ENCODE measurements at regions not wholly inside any gene's neighbourhood (a gene's known extent, or its start where the extent isn't known, plus 50 kb on each side); places are given as distances from the start of the nearest gene placed in this dataset.
"Not testable (repeated sequence)": the region's sequence is repeated elsewhere in the genome, so short reads cannot be mapped to it uniquely, and the experiment has no call there.

DNA sequence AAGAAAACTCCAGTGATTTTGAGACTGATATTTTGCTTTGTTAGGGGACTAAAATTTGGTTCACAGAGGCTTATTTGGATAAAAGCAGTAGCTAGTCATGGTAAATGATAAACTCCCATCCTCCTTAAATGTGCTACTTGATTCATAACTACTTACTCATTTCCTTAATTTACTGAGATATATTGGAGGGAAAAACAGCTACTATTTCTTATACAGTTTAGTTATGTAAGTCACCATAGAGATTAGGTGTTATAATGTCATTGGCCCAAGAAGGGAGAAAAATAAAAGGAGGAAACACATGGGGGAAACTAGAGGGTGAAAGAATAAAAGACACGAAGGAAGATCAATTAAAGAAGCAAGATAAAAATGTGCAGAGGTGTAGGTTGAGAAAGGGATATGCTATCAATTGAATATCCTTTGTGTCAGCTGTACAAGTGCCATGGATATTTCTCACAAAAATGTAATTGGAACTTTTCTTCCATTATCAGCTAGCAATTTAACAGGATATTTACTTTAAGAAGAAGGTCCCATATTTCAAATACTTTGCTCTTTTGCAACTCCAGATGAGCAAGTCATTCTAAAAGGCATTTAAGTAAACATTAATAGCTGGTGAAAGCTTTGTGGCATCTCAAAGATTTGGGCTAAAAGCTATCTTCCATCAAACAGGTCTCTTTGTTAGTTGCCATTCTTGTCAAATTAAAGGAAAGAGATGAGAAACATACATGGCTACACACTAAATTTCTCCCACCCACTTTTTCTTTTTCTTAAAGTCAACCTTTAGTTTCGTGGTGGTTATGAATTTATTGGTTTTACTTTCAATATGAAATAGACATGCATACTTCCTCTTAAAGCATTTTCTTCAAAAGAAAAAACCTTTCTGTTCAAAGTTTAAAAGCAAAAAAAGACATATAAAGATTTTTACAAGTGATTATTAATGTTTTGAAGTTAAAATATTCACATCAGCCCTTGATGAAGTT, 439.5 kb downstream of the CCER1 start:
- CTCF ChIA-PET, result interaction anchor here (0.7 kb wide), 1 partner anchor 17 kb away, joined by 5 read pairs; no protein-coding TSS in a partner anchor
- POLR2A ChIA-PET, result no interaction called here

DNA sequence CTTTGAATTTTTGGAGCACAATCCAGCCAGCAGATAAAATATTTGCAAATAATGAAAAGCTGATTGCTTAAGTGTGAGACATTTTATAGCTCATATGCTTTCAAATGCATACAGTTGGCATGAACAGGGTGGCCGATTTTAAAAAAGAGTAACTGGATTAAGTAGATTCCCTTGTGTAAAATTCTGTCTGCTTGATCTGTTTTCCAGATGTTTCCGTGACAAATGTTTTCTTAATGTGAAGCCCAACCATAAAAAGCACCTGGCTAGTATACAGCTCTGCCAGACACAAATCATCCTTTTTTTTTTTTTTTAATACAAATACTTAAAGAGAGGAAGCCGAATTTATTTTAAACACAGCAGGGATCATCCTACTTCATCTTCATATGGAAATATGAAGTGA, 440.7 kb downstream of the CCER1 start:
- CTCF ChIA-PET, result interaction anchor here (0.7 kb wide), 2 partner anchors 18 to 445 kb away, joined by 3 to 5 read pairs; no protein-coding TSS in a partner anchor

DNA sequence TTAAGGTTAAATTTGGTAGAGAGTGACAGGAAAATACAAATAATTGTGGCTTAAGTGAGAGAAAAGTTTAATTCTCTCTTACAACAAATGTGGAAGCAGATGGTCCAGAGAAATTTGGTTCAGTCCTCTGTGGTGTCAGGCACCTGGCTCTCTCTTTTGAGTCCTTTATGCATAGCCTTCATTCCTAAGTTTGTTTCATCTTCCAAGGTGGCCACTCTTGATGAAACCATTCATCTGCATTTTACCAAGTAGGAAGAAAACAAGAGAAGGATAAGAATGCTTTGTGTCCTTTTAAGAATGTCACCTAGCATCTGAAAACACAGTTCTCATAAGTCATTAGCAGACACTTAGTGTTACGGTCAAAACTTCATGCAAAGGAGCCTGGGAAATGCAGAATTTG, 442.5 kb downstream of the CCER1 start:
- ChIA-PET CTCF (no interaction called here), POLR2A (no interaction called here)

More for the DNA sequence above, 440.7 kb downstream of the CCER1 start:
- POLR2A ChIA-PET, result no interaction called here

DNA sequence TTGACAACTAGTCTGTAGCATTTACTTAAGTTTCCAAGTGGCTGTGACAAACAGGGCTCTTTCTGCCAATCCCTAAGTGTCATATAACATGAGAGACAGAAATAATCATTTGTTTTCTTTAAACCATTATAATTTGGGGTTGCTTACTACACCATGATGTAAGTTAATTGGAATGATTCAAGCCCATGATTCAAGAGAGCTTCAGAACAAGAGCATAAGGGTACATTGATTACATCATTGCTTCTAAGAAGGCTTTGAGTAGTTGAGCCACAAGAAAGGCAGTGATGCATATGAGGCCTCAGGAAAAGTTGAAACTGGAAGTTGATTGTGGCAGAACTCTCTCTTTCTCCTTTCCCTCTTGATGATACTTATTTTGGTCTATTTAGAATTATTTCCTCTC, 444.0 kb downstream of the CCER1 start:
- ChIA-PET POLR2A (no interaction called here), CTCF (no interaction called here)

DNA sequence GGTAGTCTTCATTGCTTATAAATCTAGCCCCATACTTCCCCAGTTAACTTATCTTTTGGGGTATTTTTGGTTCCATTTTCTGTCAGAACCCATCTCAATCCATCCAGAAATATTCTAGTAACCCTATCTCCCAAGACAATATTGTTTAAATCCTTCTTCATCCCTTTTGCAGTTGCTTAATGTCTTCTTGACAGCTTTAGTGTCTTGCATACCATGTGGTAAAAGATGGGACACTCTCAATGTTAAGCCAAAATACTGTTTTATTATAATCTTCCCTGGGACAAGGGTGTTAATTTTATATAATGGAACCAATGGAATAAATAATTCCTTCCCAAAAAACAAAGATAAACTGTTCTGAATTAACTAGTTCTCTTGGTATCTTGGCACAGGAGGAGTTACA, 450.2 kb downstream of the CCER1 start:
- CTCF ChIA-PET, result no interaction called here
- POLR2A ChIA-PET, result no interaction called here

DNA sequence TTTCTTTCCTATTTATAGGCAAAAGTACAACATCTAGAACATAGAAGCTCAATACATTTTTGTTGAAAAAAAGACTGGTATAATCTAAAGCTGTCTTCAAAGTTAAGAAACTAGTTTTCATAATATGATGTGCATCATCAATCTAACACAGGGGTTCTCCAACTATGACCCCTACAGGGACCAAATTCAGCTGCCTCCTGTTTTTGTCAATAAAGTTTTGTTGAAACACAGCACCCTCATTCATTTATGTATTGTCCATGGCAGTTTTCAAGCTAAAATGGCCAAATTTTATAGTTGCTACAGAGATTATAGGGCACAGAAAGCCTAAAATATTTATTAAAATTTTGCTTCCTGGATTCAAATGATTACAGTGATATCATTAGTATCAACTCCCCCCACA, 452.9 kb downstream of the CCER1 start:
- ChIA-PET POLR2A (no interaction called here), CTCF (no interaction called here)

DNA sequence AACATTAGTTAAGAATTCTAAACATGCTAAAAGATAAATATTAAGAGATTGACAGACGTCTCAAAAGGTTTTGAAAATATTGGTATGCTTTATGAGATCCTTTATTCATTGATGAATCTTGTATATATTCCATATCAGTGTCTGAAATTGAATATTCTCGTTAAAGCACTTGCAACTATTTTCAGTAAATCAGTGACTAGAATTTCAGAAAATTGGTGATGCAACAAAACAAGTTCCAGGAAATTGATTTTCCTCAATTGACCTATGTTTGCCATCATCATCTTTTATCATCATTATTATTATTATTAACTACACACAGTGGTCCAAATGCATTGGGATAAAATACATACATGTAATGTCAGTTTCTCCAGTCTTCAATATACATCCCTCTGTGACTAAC, 453.6 kb downstream of the CCER1 start:
- ChIA-PET CTCF (no interaction called here), POLR2A (no interaction called here)

DNA sequence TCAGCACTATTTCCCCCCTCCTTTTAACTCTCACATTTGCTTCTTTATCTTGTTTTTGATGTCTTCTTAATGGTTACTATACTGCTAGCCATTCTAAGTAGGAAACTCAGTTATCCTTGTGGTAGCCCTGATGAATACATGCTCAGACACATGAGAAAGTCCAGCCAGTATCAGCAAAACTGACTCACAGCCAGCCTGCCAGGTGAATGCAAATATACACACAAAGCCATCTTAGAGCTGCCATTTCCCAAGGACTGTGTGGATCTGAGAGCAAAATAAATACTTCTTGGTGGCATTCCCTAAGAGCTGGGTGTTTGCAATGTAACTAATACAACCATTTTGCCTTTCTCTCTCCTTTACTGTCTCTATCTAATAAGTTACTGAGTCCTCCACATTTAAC, 455.2 kb downstream of the CCER1 start:
- CTCF ChIA-PET, result no interaction called here
- POLR2A ChIA-PET, result no interaction called here

DNA sequence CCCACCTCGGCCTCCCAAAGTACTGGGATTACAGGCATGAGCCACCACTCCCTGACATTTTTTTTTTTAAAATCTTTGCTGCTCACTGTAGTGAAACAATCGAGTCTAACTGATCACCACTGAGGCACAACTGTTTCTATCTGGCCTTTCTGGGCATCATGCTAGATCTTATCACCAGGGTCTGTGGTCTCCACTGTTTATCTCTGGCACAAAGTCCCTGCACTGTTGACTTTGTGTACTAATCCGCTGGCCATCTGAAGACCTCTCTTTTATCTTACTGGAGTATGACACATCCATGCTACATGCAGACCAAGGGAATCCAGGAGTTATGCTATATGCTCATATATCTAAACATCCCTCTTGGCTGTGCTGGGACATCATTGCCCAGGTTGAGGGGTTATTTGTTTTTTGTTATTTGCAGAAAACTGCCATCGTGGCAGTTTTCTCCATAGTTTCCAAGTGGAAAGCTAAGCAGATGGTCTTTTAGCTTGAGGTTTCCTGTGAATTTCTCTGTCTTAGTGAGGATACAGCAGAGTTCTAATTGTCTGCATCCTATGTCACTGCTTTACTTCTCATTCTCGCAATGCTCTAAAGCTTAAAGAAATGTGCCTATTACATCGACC, 456.9 kb downstream of the CCER1 start:
- CTCF ChIA-PET, result no interaction called here

DNA sequence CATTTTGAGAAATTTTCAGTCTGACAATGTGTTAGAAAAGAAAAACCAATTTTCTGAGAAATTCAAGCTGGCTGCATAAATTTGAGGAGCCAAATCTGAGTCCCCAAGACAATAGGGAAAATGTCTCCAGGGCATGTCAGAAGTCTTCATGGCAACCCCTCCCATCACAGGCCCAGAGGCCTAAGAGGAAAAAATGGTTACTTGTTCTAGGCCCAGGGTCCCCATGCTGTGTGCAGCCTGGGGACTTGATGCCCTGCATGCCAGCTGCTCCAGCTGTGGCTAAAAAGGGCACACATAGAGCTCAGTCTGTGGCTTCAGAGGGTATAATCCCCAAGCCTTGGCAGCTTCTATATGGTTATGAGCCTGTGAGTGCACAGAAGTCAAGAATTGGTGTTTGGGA, 464.6 kb downstream of the CCER1 start:
- ChIA-PET CTCF (no interaction called here), POLR2A (no interaction called here)

More for the DNA sequence above, 456.9 kb downstream of the CCER1 start:
- POLR2A ChIA-PET, result no interaction called here

DNA sequence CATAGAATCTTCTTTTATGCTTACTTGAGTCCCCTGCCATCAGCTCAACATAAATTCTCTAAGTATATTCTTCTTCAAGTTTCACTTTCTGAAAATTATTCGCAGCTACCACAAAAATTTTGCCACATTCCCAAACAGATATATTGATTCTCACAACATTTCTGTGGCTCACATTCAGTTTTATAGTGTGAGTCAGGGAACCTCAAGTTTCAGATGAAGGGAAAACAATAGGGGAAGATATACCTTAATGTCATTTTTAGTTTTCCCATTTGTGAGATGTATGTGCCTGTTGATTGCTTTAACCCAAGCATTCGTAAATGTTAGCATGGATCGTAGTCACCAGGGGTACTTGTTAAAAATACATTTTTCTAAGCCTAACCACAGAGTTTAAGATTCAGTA, 465.8 kb downstream of the CCER1 start:
- POLR2A ChIA-PET, result no interaction called here

DNA sequence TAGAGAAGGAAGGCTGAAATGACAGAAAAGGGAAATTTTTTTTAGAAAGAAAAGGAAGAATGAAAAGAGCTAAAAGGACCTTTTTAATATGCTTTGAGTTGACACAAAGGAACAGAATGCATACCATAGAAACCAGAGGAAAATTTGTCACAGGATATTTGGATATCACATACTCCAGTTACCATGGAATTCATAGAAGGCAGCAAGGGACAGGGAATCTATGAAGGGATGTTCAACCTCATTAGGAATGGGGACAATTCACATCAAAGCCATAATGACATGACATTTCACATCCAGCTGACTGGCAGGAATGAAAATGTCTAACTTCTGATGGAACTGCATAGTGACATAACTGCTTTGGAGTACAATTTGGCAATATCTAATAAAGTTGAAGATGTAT, 469.4 kb downstream of the CCER1 start:
- POLR2A ChIA-PET, result no interaction called here
- CTCF ChIA-PET, result no interaction called here

More for the DNA sequence above, 465.8 kb downstream of the CCER1 start:
- CTCF ChIA-PET, result no interaction called here

DNA sequence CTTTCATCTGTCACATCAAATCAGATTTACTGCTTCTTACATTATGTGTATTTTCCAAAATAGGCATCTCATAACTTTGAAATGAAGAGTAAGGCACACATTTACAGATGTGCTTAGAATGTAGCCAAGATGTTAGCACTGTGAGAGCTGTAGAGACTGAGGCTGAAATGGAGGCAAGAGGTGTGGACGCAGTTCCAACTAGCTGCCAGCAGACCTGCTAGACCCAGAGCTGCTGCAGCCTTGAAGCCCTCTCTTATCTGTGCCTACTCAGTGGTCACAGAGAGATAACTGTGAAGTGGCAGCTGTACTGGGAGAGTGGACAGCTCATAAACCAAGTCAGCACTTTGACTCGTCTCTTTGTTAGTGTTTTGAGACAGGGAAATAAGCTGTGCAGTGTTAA, 470.9 kb downstream of the CCER1 start:
- CTCF ChIA-PET, result no interaction called here
- POLR2A ChIA-PET, result no interaction called here

DNA sequence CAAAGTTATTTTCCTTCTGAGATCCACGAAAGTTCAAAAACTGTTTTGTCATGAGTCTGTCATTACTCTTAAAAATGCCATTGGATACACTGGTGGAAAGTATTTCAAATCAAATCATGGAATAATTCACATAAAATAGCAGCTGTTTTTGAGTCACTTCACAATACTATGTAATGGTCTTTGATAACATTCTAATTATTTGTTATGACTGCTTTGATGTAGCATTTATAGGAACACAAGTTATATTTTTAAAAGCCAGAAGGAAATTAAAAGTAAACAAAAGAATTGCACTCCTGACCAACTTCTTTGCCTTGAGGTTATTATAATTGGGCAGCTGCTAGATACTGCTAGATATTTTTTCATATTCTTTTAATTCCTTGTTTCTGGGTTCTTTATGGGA, 473.2 kb downstream of the CCER1 start:
- POLR2A ChIA-PET, result no interaction called here
- CTCF ChIA-PET, result no interaction called here

DNA sequence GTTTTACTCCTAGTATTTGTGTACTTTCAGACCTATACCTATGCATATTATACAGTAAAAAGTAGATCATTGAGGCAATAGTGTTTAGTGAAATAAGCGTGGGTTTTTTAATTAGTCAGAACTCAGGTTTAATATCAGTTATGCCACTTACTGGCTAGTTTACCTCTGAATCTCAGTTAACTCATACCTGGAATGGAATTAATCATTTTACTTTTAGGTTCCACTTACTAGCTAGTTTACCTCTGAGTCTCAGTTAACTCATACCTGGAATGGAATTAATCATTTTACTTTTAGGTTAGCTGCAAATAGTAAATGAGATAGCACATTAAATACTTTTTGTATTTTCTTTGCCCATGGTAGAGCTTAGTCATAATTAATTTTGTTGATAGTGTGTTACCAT, 475.7 kb downstream of the CCER1 start:
- ChIA-PET CTCF (no interaction called here), POLR2A (no interaction called here)

DNA sequence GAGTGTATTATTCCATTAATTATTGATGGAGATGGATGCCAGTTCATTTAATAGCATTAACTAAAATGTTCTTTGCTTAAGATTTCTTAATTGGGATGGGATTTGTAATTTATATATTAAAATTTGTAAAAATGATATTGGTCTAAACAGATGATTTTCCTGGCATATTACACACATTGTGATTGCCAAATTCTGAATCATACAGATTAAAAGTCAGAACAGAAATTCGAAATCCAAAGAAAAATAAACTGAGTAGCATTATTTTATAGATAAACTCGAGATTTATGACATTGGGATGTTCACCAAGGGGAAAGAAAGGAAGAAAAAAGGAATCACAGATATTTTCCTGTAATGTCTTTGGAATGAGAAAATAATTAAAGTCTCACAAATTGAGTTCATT, 481.1 kb downstream of the CCER1 start:
- CTCF ChIA-PET, result no interaction called here
- POLR2A ChIA-PET, result no interaction called here

DNA sequence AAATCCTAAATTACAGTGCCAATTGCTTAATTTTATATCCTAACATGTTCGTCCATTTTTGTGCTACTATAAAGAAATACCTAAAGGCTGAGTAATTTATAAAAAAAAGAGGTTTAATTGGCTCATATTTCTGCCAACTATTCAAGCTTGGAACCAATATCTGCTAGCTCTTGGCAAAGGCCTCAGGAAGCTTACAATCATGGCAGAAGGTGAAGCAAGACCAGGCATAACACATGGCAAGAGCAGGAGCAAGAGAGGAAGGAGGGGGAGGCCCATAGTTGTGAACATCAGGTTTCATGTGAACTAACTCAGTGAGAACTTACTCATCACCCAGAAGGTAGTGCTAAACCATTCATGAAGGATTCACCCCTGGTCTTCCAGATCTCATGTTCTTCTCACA, 494.3 kb downstream of the CCER1 start:
- POLR2A ChIA-PET, result no interaction called here
- CTCF ChIA-PET, result no interaction called here

DNA sequence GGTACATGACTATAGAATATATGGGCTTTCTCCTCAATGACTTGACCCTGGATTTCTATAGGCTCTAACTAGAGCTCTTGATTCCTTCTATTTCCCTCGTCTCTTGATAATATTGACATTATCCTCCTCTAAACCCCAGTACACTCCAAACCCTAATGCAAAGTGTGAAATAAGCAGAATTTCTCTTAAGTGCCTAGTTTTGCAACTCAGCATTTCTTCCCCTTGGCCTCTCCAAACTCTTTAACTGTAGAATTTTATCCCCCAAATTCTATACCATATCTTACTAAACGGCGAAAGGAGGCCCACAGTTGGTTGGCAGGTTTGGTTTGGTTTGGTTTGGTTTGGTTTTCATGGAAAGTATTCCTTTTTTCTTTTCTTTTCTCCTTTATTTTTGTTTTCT, 498.7 kb downstream of the CCER1 start:
- ChIA-PET POLR2A (no interaction called here), CTCF (no interaction called here)

DNA sequence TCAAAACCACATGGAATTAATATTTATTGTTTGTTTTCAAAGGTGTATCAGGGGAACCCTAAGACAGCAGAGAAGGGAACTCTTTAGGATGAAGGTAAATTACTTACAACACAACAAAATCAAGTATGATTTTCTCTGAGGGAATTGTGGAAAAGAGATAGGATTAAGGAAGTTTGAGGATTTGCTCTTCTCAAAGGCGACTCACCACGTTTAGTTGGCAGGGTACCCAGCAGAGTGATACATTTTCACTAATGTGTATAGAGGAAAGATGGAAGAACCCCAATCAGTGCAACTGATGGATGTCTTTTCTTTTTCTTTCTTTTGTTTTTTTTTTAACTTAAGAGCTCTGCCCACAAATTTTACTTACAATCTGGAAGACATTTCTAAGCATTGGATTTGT, 499.2 kb downstream of the CCER1 start:
- POLR2A ChIA-PET, result no interaction called here
- CTCF ChIA-PET, result no interaction called here

DNA sequence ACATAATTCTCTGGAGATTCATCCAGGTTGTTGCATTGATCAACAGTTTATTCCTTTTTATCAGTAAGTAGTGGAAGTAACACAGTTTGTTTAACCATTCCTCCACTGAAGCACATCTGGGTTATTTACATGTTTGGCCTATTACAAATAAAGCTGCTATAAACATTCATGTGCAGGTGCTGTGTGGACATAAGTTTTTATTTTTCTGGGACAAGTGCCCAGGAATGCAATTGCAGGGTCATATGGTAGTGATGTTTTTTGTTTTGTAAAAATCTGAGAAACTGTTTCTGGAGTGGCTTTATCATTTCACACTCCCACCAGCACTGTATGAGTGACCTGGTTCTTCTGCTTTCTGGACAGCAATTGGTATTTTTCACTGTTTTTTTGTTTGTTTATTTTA, 505.4 kb downstream of the CCER1 start:
- POLR2A ChIA-PET, result no interaction called here
- CTCF ChIA-PET, result no interaction called here

DNA sequence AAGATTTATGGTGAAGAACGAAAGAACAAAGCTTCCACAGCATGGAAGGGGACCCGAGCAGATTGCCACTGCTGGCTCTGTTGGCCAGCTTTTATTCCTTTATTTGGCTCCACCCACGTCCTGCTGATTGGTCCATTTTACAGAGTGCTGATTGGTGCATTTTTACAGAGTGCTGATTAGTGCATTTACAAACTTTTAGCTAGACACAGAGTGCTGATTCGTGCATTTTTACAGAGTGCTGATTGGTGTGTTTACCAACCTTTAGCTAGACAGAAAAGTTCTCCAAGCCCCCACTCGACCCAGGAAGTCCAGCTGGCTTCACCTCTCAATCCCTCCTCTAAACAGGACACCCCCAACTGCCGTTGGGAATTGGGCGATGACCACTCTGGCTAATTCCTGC, 511.5 kb downstream of the CCER1 start:
- POLR2A ChIA-PET, CTCF ChIA-PET: not testable (repeated sequence)

DNA sequence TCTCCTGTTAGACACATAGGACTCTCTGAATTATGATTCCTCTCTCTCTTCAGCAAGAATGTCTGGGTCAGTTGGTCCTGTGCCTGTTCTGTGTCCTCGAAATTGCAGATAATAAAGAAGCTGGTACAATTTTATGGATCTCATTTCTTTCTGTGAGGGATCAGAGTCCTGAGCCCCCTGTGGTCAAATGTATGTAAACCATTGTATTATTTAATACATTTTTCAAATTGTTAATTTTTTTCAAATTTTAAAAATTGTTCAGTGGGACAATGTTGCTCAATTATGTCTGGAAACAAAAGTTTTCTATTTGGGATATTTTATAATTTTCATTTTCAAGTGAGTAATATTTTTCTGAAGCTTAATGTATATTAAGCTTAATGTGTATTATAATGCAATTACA, 513.5 kb downstream of the CCER1 start:
- ChIA-PET CTCF (no interaction called here), POLR2A (no interaction called here)
